DND-41 (cell line): ENCODE measurements at regions not wholly inside any gene's neighbourhood (a gene's known extent, or its start where the extent isn't known, plus 50 kb on each side); places are given as distances from the start of the nearest gene placed in this dataset.

Experiments used
- ATAC-seq: fragments of 200-7000 bp; cut with Tn5 transposase; 3 replicates; pipeline ENCODE4 v1.9.1; 2021; ENCODE audit warnings: low read depth; ENCODE audit not compliant: insufficient read depth
- DNase-seq: peaks from one replicate; pipeline ENCODE4 v3.0.0-alpha.2; 2020
- H2AFZ ChIP-seq: 2 replicates; pipeline ENCODE4 v1.6.0; 2012; ENCODE audit warnings: low read depth, low read length
- H3K27ac ChIP-seq: 2 replicates; pipeline ENCODE4 v1.5.1; 2012; ENCODE audit warnings: low read length, inconsistent platforms
- H3K27me3 ChIP-seq: fragments of 200-600 bp; sonication (generic); 2 replicates; pipeline ENCODE4 v1.6.0; 2012; ENCODE audit warnings: low read length, mild to moderate bottlenecking, inconsistent platforms; ENCODE audit not compliant: insufficient read depth, poor library complexity
- H3K36me3 ChIP-seq: 2 replicates; pipeline ENCODE4 v1.5.1; 2012; ENCODE audit warnings: low read length, inconsistent platforms; ENCODE audit not compliant: insufficient read depth
- H3K4me1 ChIP-seq: 2 replicates; pipeline ENCODE4 v1.5.1; 2012; ENCODE audit warnings: mild to moderate bottlenecking, low read length; ENCODE audit not compliant: insufficient read depth
- H3K4me2 ChIP-seq: 2 replicates; pipeline ENCODE4 v1.6.0; 2012; ENCODE audit warnings: mild to moderate bottlenecking, moderate library complexity, low read length, inconsistent platforms; ENCODE audit not compliant: insufficient read depth
- H3K4me3 ChIP-seq, 2 experiments: fragments of 200-600 bp in 1 of 2; shearing (Covaris generic) in 1 of 2; 2 replicates each; pipeline ENCODE4 v1.5.1; 2012 to 2016; ENCODE audit warnings: inconsistent platforms in 2 of 2, low read length in 2 of 2, mild to moderate bottlenecking in 2 of 2, low read depth in 1 of 2, moderate library complexity in 1 of 2
- H3K79me2 ChIP-seq: 2 replicates; pipeline ENCODE4 v1.6.0; 2012; ENCODE audit warnings: low read length, inconsistent platforms; ENCODE audit not compliant: insufficient read depth
- H3K9ac ChIP-seq: 2 replicates; pipeline ENCODE4 v1.6.0; 2012; ENCODE audit warnings: low read depth, mild to moderate bottlenecking, inconsistent platforms, low read length, moderate library complexity
- H3K9me3 ChIP-seq: 2 replicates; pipeline ENCODE4 v1.5.1; 2012; ENCODE audit warnings: low read length, moderate library complexity, mild to moderate bottlenecking, inconsistent platforms; ENCODE audit not compliant: insufficient read depth, severe bottlenecking
- H4K20me1 ChIP-seq: 2 replicates; pipeline ENCODE4 v1.6.0; 2012; ENCODE audit warnings: low read length; ENCODE audit not compliant: insufficient read depth
- CTCF ChIP-seq: IDR thresholded peaks from 2 replicates; pipeline ENCODE4 v1.5.1; 2012; ENCODE audit warnings: borderline replicate concordance, low read length, moderate library complexity, mild to moderate bottlenecking; ENCODE audit not compliant: poor library complexity, severe bottlenecking; ENCODE audit errors: extremely low read depth
- EZH2 ChIP-seq: IDR thresholded peaks from 3 replicates; pipeline ENCODE4 v1.6.1; 2012; ENCODE audit warnings: borderline replicate concordance, low read depth, mild to moderate bottlenecking, moderate library complexity, low read length, inconsistent platforms; ENCODE audit not compliant: severe bottlenecking

- H3K36me3 ChIP-seq = no peaks in the 10 kb centered on the region
- ATAC-seq = no peak
Measured at GRCh38 chr7:4561795-4562194, 120.3 kb upstream of the FOXK1 start.

GRCh38 chr7:4566714-4567113 lies 115.4 kb upstream of the FOXK1 start:
- no peak for DNase-seq
- no peak for TF ChIP-seq EZH2
- TF ChIP-seq CTCF = no peak
- Histone ChIP-seq H2AFZ (no peak overlapping the region), H3K4me1 (no peaks in the 10 kb centered on the region), H3K4me3 (no peak overlapping the region), H3K79me2 (no peaks in the 10 kb centered on the region), H3K27me3 (no peaks in the 10 kb centered on the region), H3K9me3 (no peaks in the 10 kb centered on the region), H3K4me2 (no peak overlapping the region), H4K20me1 (no peaks in the 10 kb centered on the region), H3K27ac (no peak overlapping the region), H3K9ac (no peak overlapping the region), H3K36me3 (no peaks in the 10 kb centered on the region)
- no peak for ATAC-seq

More at GRCh38 chr7:4561795-4562194, 120.3 kb upstream of the FOXK1 start:
- Histone ChIP-seq H4K20me1 (no peaks in the 10 kb centered on the region), H3K79me2 (no peaks in the 10 kb centered on the region), H3K4me3 (no peak overlapping the region), H3K9me3 (no peaks in the 10 kb centered on the region), H3K4me2 (no peak overlapping the region), H2AFZ (no peak overlapping the region), H3K27me3 (no peaks in the 10 kb centered on the region), H3K4me1 (no peaks in the 10 kb centered on the region), H3K27ac (no peak overlapping the region), H3K9ac (no peak overlapping the region)
- TF ChIP-seq CTCF = no peak
- DNase-seq = no peak

GRCh38 chr7:4574851-4575250 lies 107.2 kb upstream of the FOXK1 start:
- ATAC-seq = no peak

More at GRCh38 chr7:4574851-4575250, 107.2 kb upstream of the FOXK1 start:
- Histone ChIP-seq H3K27ac (no peak overlapping the region), H2AFZ (no peak overlapping the region), H4K20me1 (no peaks in the 10 kb centered on the region), H3K27me3 (no peaks in the 10 kb centered on the region), H3K4me3 (no peak overlapping the region), H3K79me2 (no peaks in the 10 kb centered on the region), H3K9me3 (no peaks in the 10 kb centered on the region), H3K36me3 (no peaks in the 10 kb centered on the region), H3K9ac (no peak overlapping the region), H3K4me2 (no peak overlapping the region), H3K4me1 (no peaks in the 10 kb centered on the region)
- TF ChIP-seq EZH2 (no peak), CTCF (no peak)
- DNase-seq = no peak
